HepG2 (cell line): ENCODE measurements at regions not wholly inside any gene's neighbourhood (a gene's known extent, or its start where the extent isn't known, plus 50 kb on each side); places are given as distances from the start of the nearest gene placed in this dataset.

Experiments
- ATAC-seq: fragments of 200-7000 bp; cut with Tn5 transposase; 3 replicates; pipeline ENCODE4 v1.9.1; 2020; ENCODE audit warnings: mild to moderate bottlenecking, moderate library complexity
- BruUV-seq: library from RNA; stranded (reverse); fragments of 400-500 nt; replicated peaks from 2 replicates; lab custom pipeline; 2021; lab: Mats Ljungman, UMichigan
- CTCF ChIA-PET: fragments of 300-600 bp; formaldehyde crosslinking; extraction: SDS; loops from one replicate; lab custom pipeline; 2021; ENCODE audit warnings: low total read pairs, inconsistent platforms, low intra/inter-chr PET ratio; lab: Yijun Ruan, JAX
- POLR2A ChIA-PET: fragments of 350-600 bp; sonication (Branson Sonifier 250); formaldehyde crosslinking; loops from one replicate; lab custom pipeline; 2020; ENCODE audit warnings: antibody characterized with exemption, inconsistent platforms; lab: Yijun Ruan, JAX
- DNase-seq: peaks from one replicate; pipeline ENCODE4 v3.0.0-alpha.2; 2015; ENCODE audit warnings: low spot score
- FAIRE-seq: peaks from 3 replicates; lab custom pipeline; 2011; peaks lifted over from hg19 to GRCh38; lab: Jason Lieb, UNC
- H2AFZ ChIP-seq: one replicate; pipeline ENCODE4 v1.6.1; 2011; ENCODE audit warnings: low read length, inconsistent platforms
- H3K27ac ChIP-seq: fragments of 300-600 bp; 3 replicates; pipeline ENCODE4 v1.8.0; 2011; ENCODE audit warnings: mixed run types, mild to moderate bottlenecking, mixed read lengths, low read length, inconsistent platforms; ENCODE audit not compliant: insufficient read depth; ENCODE audit errors: extremely low read length
- H3K27me3 ChIP-seq, 2 experiments: fragments of 200-600 bp in 1 of 2; 2 replicates in 1 of 2; 3 replicates in 1 of 2; pipeline versions ENCODE4 v1.6.0 to v1.8.0; 2011; ENCODE audit warnings: low read length in 2 of 2, mild to moderate bottlenecking in 2 of 2, moderate library complexity in 2 of 2, inconsistent platforms in 1 of 2; ENCODE audit not compliant: insufficient read depth in 2 of 2, control insufficient read depth in 1 of 2
- H3K36me3 ChIP-seq, 2 experiments: fragments of 200-600 bp in 1 of 2; replicated peaks in 1 of 2; 2 replicates in 1 of 2; 3 replicates in 1 of 2; pipeline versions ENCODE4 v1.5.1 to v1.8.0; 2011; ENCODE audit warnings: low read length in 2 of 2, inconsistent platforms in 1 of 2; ENCODE audit not compliant: insufficient read depth in 2 of 2, control insufficient read depth in 1 of 2
- H3K4me1 ChIP-seq: 2 replicates; pipeline ENCODE4 v1.5.1; 2012; ENCODE audit warnings: low read length, inconsistent platforms; ENCODE audit not compliant: insufficient read depth
- H3K4me2 ChIP-seq: 2 replicates; pipeline ENCODE4 v1.6.0; 2011; ENCODE audit warnings: low read depth, low read length, inconsistent platforms
- H3K4me3 ChIP-seq, 3 experiments: fragments of 200-600 bp in 1 of 3; sonication (generic), shearing (Covaris generic) in 1 of 3; replicated peaks in 1 of 3; 2 replicates each; pipeline ENCODE4 v1.5.1; 2011 to 2016; ENCODE audit warnings: low read length in 3 of 3, inconsistent platforms in 2 of 3, low read depth in 2 of 3, mild to moderate bottlenecking in 2 of 3, control low read depth in 1 of 3, mixed read lengths in 1 of 3; ENCODE audit not compliant: insufficient read depth in 1 of 3
- H3K79me2 ChIP-seq: one replicate; pipeline ENCODE4 v1.6.1; 2011; ENCODE audit warnings: low read length, inconsistent platforms; ENCODE audit not compliant: insufficient read depth
- H3K9ac ChIP-seq: 2 replicates; pipeline ENCODE4 v1.6.0; 2011; ENCODE audit warnings: mild to moderate bottlenecking, low read depth, low read length, inconsistent platforms; ENCODE audit not compliant: insufficient read depth
- H3K9me3 ChIP-seq: 2 replicates; pipeline ENCODE4 v1.5.1; 2012; ENCODE audit warnings: mild to moderate bottlenecking, low read length
- H4K20me1 ChIP-seq: 2 replicates; pipeline ENCODE4 v1.6.0; 2011; ENCODE audit warnings: inconsistent platforms, mild to moderate bottlenecking, low read length, moderate library complexity; ENCODE audit not compliant: insufficient read depth
- ARNTL ChIP-seq: sonication (generic); formaldehyde crosslinking; IDR thresholded peaks from 2 replicates; pipeline ENCODE4 v1.4.0; 2020; ENCODE audit warnings: mild to moderate bottlenecking, missing genetic modification reagents
- FOXP1 ChIP-seq, 2 experiments: fragments of 450-650 bp in 1 of 2; IDR thresholded peaks; 2 replicates each; pipeline ENCODE4 v1.6.1; 2017 to 2018; ENCODE audit warnings: antibody characterized with exemption in 1 of 2
- HNRNPK ChIP-seq: fragments of 200-400 bp; formaldehyde crosslinking; IDR thresholded peaks from 2 replicates; pipeline ENCODE4 v1.6.1; 2018; ENCODE audit warnings: low read length, low read depth, moderate library complexity, mild to moderate bottlenecking; ENCODE audit not compliant: poor library complexity, severe bottlenecking
- NONO ChIP-seq, 2 experiments: fragments of 450-650 bp in 1 of 2; sonication (generic) in 1 of 2; formaldehyde crosslinking in 1 of 2; IDR thresholded peaks in 1 of 2; conservative IDR thresholded peaks in 1 of 2; 2 replicates each; pipeline versions ENCODE4 v1.6.1 to v1.8.0; 2017 to 2022; ENCODE audit warnings: mild to moderate bottlenecking in 1 of 2, missing genetic modification reagents in 1 of 2, moderate library complexity in 1 of 2
- PITX1 ChIP-seq: sonication (generic); formaldehyde crosslinking; IDR thresholded peaks from 2 replicates; pipeline ENCODE4 v1.5.1; 2020; ENCODE audit warnings: mild to moderate bottlenecking, missing genetic modification reagents
- SMARCC2 ChIP-seq: fragments of 450-650 bp; IDR thresholded peaks from 2 replicates; pipeline ENCODE4 v1.6.1; 2017; ENCODE audit warnings: antibody characterized with exemption, mild to moderate bottlenecking
- SNRNP70 ChIP-seq: fragments of 200-400 bp; formaldehyde crosslinking; IDR thresholded peaks from 2 replicates; pipeline ENCODE4 v1.6.1; 2017; ENCODE audit warnings: mild to moderate bottlenecking, low read depth, low read length, moderate library complexity
- TEAD2 ChIP-seq: sonication (generic); formaldehyde crosslinking; IDR thresholded peaks from 2 replicates; pipeline ENCODE4 v1.9.0; 2021; ENCODE audit warnings: missing genetic modification reagents
- WIZ ChIP-seq: sonication (generic); formaldehyde crosslinking; IDR thresholded peaks from 2 replicates; pipeline ENCODE4 v1.5.1; 2020; ENCODE audit warnings: mild to moderate bottlenecking, missing genetic modification reagents
- ZNF326 ChIP-seq: sonication (generic); formaldehyde crosslinking; IDR thresholded peaks from 2 replicates; pipeline ENCODE4 v1.4.0; 2020; ENCODE audit warnings: missing genetic modification reagents, borderline replicate concordance
- ZNF331 ChIP-seq: sonication (generic); formaldehyde crosslinking; IDR thresholded peaks from 2 replicates; pipeline ENCODE4 v1.4.0; 2020; ENCODE audit warnings: missing genetic modification reagents
- ZNF749 ChIP-seq: sonication (generic); formaldehyde crosslinking; IDR thresholded peaks from 2 replicates; pipeline ENCODE4 v1.8.0; 2022; ENCODE audit warnings: mild to moderate bottlenecking, missing genetic modification reagents, moderate library complexity, borderline replicate concordance
- ZNF766 ChIP-seq: sonication (generic); formaldehyde crosslinking; IDR thresholded peaks from 2 replicates; pipeline ENCODE4 v1.5.0; 2020; ENCODE audit warnings: missing genetic modification reagents, borderline replicate concordance
- ZNF773 ChIP-seq: sonication (generic); formaldehyde crosslinking; IDR thresholded peaks from 2 replicates; pipeline ENCODE4 v1.4.0; 2020; ENCODE audit warnings: missing genetic modification reagents, borderline replicate concordance
- ZNF792 ChIP-seq: IDR thresholded peaks from 2 replicates; pipeline ENCODE4 v1.6.1; 2016
- ZNF879 ChIP-seq: sonication (generic); formaldehyde crosslinking; IDR thresholded peaks from 2 replicates; pipeline ENCODE4 v1.8.1; 2023; ENCODE audit warnings: missing genetic modification reagents
- in situ Hi-C: cut with HindIII; loops from 2 replicates; pipeline ENCODE4 v1.10.0; 2017; ENCODE audit warnings: low pct_unique_long_range_greater_than_20kb; ENCODE audit not compliant: extremely low pct_ligation_motif_present
- intact Hi-C: fragments of 100-400 bp; cut with micrococcal nuclease; formaldehyde crosslinking; loops from one replicate; pipeline ENCODE4 v1.10.0; 2022; ENCODE audit not compliant: unreplicated experiment
- TF ChIP-seq, protein P1 (sequence below): sonication (generic); formaldehyde crosslinking; IDR thresholded peaks from 2 replicates; pipeline ENCODE4 v1.5.1; 2020; ENCODE audit warnings: missing genetic modification reagents, mild to moderate bottlenecking, borderline replicate concordance
- TF ChIP-seq, protein P2 (sequence below): sonication (generic); formaldehyde crosslinking; IDR thresholded peaks from 2 replicates; pipeline ENCODE4 v1.4.0; 2020; ENCODE audit warnings: missing genetic modification reagents, borderline replicate concordance

DNA sequence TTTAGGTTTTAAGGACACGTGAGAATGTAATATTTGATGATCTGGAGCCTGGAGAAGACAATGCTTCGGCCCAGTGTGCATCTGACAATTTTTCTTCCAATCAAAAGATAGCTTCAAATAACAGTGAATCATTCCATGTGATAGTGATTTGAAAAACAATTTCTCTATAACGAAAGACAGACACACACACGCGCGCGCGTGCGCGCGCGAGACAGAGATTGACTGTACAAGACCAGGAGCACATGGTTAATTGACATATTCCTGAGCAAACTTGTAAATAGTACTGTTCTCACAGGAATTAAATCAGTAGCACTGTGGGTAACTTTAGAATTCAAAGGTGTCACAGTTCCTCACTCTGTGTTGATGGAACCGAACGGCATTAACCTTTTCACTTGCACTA, 287.5 kb upstream of the LMO3 start (continued):
- TF ChIP-seq FOXP1 (IDR thresholded peaks at IDR 0.05) (no peak), FOXP1 (CRISPR knock-in tag; IDR thresholded peaks at IDR 0.05) (no peak), ZNF331 (CRISPR knock-in tag) (no peak), ZNF773 (no peak), ZNF792 (CRISPR knock-in tag) (no peak)
- TF ChIP-seq, protein P1, sequence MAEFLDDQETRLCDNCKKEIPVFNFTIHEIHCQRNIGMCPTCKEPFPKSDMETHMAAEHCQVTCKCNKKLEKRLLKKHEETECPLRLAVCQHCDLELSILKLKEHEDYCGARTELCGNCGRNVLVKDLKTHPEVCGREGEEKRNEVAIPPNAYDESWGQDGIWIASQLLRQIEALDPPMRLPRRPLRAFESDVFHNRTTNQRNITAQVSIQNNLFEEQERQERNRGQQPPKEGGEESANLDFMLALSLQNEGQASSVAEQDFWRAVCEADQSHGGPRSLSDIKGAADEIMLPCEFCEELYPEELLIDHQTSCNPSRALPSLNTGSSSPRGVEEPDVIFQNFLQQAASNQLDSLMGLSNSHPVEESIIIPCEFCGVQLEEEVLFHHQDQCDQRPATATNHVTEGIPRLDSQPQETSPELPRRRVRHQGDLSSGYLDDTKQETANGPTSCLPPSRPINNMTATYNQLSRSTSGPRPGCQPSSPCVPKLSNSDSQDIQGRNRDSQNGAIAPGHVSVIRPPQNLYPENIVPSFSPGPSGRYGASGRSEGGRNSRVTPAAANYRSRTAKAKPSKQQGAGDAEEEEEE (CRISPR knock-in tag), result no peak
- TF ChIP-seq, all 625 proteins: peak for 0

DNA sequence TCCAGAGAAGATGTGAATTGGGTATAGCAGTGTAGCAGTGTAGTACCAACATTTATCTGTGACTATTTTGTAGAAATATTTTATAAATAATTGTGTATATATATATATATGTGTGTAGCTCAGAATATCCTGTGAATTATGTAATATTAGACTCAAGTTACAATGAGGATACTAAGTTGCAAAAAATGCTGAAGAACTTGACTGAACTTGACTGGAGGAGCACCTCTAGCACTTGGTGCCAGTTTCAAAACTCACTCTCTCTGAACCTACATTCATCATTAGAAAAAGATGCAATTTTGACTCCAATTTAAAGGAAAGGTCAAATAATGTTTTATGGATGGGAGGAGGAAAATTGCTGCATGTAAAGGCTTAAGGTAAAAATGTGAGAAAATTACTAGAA, 285.7 kb upstream of the LMO3 start:
- no TSS peak for BruUV-seq
- no peak overlapping the region for H3K4me2 ChIP-seq
- H3K79me2 ChIP-seq, result no peaks in the 10 kb centered on the region
- CTCF ChIA-PET, result no interaction called here
- FAIRE-seq (no peak), DNase-seq (no peak), ATAC-seq (no peak)
- TF ChIP-seq SMARCC2 (no peak), SNRNP70 (no peak), HNRNPK (no peak), ARNTL (no peak), TEAD2 (CRISPR knock-in tag) (no peak), ZNF749 (CRISPR knock-in tag) (no peak), PITX1 (no peak), ZNF766 (CRISPR knock-in tag) (no peak), ZNF879 (CRISPR knock-in tag) (no peak), NONO (IDR thresholded peaks at IDR 0.05) (no peak), NONO (CRISPR knock-in tag; conservative IDR thresholded peaks at IDR 0.05) (no peak), WIZ (no peak), ZNF326 (CRISPR knock-in tag) (no peak)
- TF ChIP-seq, protein P2, sequence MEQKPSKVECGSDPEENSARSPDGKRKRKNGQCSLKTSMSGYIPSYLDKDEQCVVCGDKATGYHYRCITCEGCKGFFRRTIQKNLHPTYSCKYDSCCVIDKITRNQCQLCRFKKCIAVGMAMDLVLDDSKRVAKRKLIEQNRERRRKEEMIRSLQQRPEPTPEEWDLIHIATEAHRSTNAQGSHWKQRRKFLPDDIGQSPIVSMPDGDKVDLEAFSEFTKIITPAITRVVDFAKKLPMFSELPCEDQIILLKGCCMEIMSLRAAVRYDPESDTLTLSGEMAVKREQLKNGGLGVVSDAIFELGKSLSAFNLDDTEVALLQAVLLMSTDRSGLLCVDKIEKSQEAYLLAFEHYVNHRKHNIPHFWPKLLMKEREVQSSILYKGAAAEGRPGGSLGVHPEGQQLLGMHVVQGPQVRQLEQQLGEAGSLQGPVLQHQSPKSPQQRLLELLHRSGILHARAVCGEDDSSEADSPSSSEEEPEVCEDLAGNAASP, result no peak
- POLR2A ChIA-PET, result no interaction called here
- in situ Hi-C loops (no loop called here), intact Hi-C loops (no loop called here)
- H3K9ac ChIP-seq, result no peak overlapping the region
- no peak overlapping the region for H3K27ac ChIP-seq
- no peak overlapping the region for H3K4me3 ChIP-seq
- H3K36me3 ChIP-seq, result no peaks in the 10 kb centered on the region
- no peaks in the 10 kb centered on the region for H3K27me3 ChIP-seq
- H4K20me1 ChIP-seq, result no peaks in the 10 kb centered on the region
- H2AFZ ChIP-seq, result no peak overlapping the region
- no peaks in the 10 kb centered on the region for H3K4me1 ChIP-seq
- no peaks in the 10 kb centered on the region for H3K9me3 ChIP-seq
